Testis (tissue), 2 donors: ENCODE measurements at regions not wholly inside any gene's neighbourhood (a gene's known extent, or its start where the extent isn't known, plus 50 kb on each side); places are given as distances from the start of the nearest gene placed in this dataset.

Experiments used
- DNase-seq: peaks from one replicate; pipeline ENCODE4 v3.0.0-alpha.2; 2019
- H3K27ac ChIP-seq, 2 donors: fragments of 200-600 bp; sonication (generic); one replicate each; pipeline ENCODE4 v1.5.1; 2019
- H3K27me3 ChIP-seq: fragments of 200-600 bp; sonication (generic); one replicate; pipeline ENCODE4 v1.5.1; 2019
- H3K36me3 ChIP-seq: fragments of 200-600 bp; sonication (generic); one replicate; pipeline ENCODE4 v1.5.1; 2017; ENCODE audit warnings: low read depth; ENCODE audit errors: missing control alignments
- H3K4me1 ChIP-seq: fragments of 200-600 bp; sonication (generic); one replicate; pipeline ENCODE4 v1.5.1; 2019
- H3K4me3 ChIP-seq, 2 donors: fragments of 200-600 bp; sonication (generic); one replicate each; pipeline ENCODE4 v1.5.1; 2017 to 2019
- H3K9me3 ChIP-seq: fragments of 200-600 bp; sonication (generic); one replicate; pipeline ENCODE4 v1.5.1; 2017
- CTCF ChIP-seq, 3 experiments: fragments of 450-650 bp in 2 of 3; fragments of 200-600 bp in 1 of 3; sonication (generic) in 1 of 3; IDR thresholded peaks; one replicate each; pipeline ENCODE4 v1.5.1; 2016 to 2019; ENCODE audit warnings: antibody characterized with exemption in 3 of 3, mild to moderate bottlenecking in 2 of 3, moderate library complexity in 1 of 3
- POLR2A ChIP-seq: fragments of 450-650 bp; IDR thresholded peaks from one replicate; pipeline ENCODE4 v1.6.1; 2017; ENCODE audit warnings: antibody characterized with exemption, mild to moderate bottlenecking, moderate library complexity
- WGBS, 2 donors: methylation state at CpG; one replicate each; pipeline ENCODE4 v1.1.5; 2018; 5-methylcytosine and 5-hydroxymethylcytosine counted together
- intact Hi-C: fragments of 100-400 bp; cut with DNase I; formaldehyde crosslinking; loops from one replicate; pipeline ENCODE4 v1.15.1; 2023; ENCODE audit warnings: low total_unique reads

DNA sequence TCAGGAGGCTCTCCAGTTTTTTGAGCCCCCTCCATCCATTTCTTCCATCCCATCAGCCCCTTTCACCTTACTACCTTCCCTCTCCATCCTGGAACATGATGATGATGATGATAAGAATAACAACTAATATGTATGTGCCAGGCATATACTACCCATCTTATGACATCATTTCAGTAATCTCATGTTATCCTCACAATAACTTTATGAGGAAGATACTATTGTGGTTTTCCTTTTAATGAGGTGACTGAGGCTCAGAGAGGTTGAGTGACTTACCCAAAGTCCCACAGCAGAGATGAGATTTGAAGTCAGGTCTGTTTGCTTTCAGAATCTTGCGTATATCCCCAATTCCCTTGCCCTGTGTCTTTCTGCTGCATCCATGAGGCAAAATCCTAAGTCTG is 55.1 kb downstream of the RTL9 start:
- DNase-seq = no peak
- 95% methylated on average over 1 of the region's 1 CpG; no CpG with 5 or more reads in 1 of the 2 donors for WGBS, 2 donors
- no peaks in the 10 kb centered on the region for H3K9me3 ChIP-seq
- TF ChIP-seq CTCF (IDR thresholded peaks at IDR 0.05) (no peak), POLR2A (no peak)
- H3K36me3 ChIP-seq = no peaks in the 10 kb centered on the region
- H3K27ac ChIP-seq = no peak overlapping the region
- no peaks in the 10 kb centered on the region for H3K4me1 ChIP-seq
- H3K4me3 ChIP-seq = no peak overlapping the region
- H3K27me3 ChIP-seq = no peaks in the 10 kb centered on the region
- intact Hi-C loops = no loop called here

DNA sequence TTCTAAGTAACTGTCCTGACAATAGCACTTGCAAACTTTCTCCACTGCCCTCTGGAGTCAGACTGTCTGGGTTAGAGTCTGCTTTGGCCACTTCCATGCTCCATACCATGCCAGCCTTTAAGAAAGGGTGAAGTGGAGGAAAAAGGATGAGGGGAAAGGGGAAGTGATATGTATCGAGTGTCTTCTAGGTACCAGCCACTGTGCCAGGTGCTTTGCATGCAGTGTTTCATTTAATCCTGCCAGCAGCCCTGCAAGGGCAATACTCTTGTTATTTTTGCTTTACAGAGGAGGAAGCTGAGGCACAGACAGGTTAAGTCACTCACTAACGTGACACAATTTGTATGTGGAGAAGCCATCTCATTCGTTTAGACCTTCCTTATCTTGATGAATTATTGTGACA is 55.6 kb downstream of the RTL9 start:
- Histone ChIP-seq H3K27ac (no peak overlapping the region), H3K27me3 (no peaks in the 10 kb centered on the region), H3K36me3 (no peaks in the 10 kb centered on the region), H3K9me3 (no peaks in the 10 kb centered on the region), H3K4me1 (no peaks in the 10 kb centered on the region), H3K4me3 (no peak overlapping the region)
- WGBS, 2 donors = 58 to 59% methylated on average over 3 of the region's 3 CpGs
- no peak for DNase-seq
- intact Hi-C loops = no loop called here
- no peak for TF ChIP-seq POLR2A
- TF ChIP-seq CTCF (IDR thresholded peaks at IDR 0.05) = no peak

DNA sequence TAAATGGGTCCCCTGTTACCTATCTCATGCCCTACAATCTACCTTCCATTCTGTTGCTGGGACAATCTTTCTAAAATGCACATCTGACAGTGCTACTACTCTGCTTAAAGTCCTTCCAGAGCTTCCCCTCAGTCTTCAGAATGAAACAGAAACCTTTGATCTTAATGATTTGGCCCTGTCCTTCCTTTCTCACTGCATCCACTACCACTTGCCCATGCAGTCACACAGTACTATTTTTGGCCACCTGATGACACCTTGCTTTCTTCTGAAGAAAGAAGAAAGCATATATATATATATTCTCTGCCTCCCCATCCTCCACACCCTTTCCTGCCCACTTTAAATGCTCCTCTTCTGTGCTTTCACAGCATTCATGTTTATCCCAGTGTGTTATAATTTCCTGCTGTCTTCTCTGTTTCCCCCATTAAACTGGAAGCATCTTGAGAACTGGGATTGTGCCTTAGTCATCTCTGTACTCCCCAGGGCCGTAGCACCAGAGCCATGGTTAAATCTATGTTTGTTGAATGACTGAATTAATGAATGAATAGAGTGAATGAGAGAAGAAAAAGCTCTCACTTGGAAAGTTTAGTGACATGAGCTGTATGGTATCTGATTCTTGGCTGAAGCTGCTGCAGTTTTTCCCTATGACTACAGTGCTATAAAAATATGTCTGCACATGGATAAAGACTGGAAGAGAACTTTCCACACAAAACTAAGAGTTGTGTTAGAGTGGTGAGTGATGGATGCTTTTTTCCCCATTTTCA is 56.2 kb downstream of the RTL9 start:
- no peak for TF ChIP-seq CTCF (IDR thresholded peaks at IDR 0.05)
- no peak for TF ChIP-seq POLR2A
- no peak overlapping the region for H3K4me3 ChIP-seq
- intact Hi-C loops = loop anchor here (5.0 kb wide), 1 partner anchor 258 kb away; no protein-coding TSS in a partner anchor
- H3K36me3 ChIP-seq = no peaks in the 10 kb centered on the region
- H3K27me3 ChIP-seq = no peaks in the 10 kb centered on the region
- 57 to 71% methylated on average over 1 of the region's 1 CpG for WGBS, 2 donors
- DNase-seq = no peak
- H3K27ac ChIP-seq = no peak overlapping the region
- H3K4me1 ChIP-seq = no peaks in the 10 kb centered on the region
- H3K9me3 ChIP-seq = no peaks in the 10 kb centered on the region

GRCh38 chrX:110415440-110416170 is 57.0 kb downstream of the RTL9 start:
- 69 to 78% methylated on average over 6 of the region's 6 CpGs for WGBS, 2 donors

More at GRCh38 chrX:110415440-110416170, 57.0 kb downstream of the RTL9 start:
- intact Hi-C loops = loop anchor here (5.0 kb wide), 1 partner anchor 258 kb away; no protein-coding TSS in a partner anchor
- no peaks in the 10 kb centered on the region for H3K36me3 ChIP-seq
- H3K4me1 ChIP-seq = no peaks in the 10 kb centered on the region
- H3K9me3 ChIP-seq = no peaks in the 10 kb centered on the region
- TF ChIP-seq CTCF (IDR thresholded peaks at IDR 0.05) (no peak), POLR2A (no peak)
- no peak overlapping the region for H3K27ac ChIP-seq
- H3K4me3 ChIP-seq = no peak overlapping the region
- H3K27me3 ChIP-seq = no peaks in the 10 kb centered on the region
- DNase-seq = no peak
